ENCODE measurements at regions not wholly inside any gene's neighbourhood (a gene's known extent, or its start where the extent isn't known, plus 50 kb on each side); places are given as distances from the start of the nearest gene placed in this dataset.
A peak's percentile ranks its signal among the peaks of the same experiment; 100 is the strongest.
"Not testable (repeated sequence)": the region's sequence is repeated elsewhere in the genome, so short reads cannot be mapped to it uniquely, and the experiment has no call there.

DNA sequence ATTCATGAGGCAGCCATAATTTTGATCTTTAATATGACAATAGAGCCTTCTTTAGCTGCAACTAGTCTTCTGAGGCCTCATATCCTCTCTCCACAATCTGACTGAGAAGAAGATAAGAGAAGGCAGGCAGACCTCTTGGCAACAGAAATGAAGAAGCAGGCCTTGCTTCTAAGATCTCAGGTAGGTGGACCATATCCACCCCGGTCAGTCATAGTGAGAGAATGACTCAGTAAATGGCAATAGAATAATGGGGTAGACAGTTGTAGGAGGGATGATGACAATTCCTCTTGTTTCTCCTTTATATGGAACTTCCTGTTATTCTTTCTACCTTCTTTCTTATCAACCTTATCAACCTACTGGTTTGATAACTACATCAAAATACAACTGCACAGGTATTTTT lies 246.7 kb upstream of the G2E3 start:
- ATAC-seq: no peak
- DNase-seq: no peak

DNA sequence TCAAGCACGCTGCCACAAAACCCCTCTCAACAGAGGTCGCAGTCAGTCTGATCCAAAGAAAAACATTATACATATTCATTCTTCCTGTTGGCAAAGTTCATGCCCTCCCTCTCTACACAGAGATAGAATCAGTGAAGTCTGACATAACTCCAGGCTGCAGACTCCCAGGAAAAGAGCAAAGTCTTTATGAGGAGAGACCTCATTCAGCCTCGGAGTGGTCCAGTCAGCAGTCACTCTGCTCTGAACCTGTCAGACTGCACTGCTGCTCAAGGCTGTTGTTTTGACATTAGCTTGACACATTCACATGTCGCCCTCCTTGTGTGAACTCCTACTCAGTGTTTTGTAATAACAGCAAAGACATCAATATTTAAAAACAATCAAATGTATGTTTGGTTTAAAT lies 241.2 kb upstream of the G2E3 start:
- DNase-seq (no peak), ATAC-seq (no peak)

DNA sequence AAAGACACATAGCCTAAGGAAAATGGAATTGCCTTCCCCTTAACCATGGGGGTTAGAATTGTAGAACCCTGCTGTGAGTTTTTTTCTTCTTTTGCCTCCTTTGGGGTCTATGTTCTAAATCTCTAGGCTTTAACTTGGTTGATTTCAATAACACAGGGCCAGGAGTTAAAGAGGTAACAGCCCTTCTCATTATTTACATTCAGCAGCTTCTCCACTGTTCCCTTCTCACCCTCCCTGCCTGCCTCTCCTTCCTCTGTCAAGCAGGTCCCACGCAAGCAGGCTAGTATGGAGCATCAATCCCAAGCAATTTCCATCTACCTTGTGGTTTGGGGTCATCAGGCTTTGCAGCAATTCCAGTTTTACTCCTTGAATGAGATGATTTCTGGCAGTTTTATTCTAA lies 236.1 kb upstream of the G2E3 start:
- no peak for DNase-seq

DNA sequence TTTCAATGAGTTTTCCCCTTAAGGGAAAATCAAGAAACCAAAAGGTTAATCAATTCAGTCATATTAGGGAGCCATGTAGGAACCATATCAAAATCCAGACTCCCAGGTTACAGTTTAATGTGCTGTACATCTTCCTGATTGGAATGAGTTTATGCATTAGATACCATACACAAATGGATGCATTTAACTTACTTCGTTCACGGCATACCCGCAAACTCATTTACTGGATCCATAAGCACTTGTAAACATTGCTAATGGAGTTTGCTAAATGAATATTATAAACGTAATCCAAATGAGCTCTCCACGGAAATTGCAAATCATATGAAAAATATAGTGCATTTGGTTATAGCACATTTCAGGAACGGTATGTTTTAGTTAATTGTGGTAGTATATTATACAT lies 228.9 kb upstream of the G2E3 start:
- no peak for DNase-seq
- no peak for ATAC-seq

More for the DNA sequence above, 236.1 kb upstream of the G2E3 start:
- ATAC-seq: no peak

DNA sequence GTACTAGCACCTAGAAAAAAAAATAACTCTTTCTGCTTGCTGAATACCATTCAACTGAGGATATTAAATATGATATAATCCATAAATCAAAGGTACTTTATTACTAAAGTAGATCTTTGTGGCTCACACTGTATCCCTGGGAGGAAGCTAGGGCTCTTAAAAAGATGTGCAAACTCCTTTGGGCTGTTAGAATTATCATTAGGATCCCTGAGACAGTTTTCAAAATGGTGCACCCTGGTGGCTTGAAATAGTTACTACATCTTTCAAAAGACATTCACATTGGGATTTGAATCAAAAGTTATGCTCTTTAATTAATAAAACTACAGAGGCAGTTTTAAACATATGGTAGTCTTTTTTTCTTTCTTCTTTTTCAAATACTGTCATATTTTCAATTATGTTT lies 228.5 kb upstream of the G2E3 start:
- DNase-seq (no peak), ATAC-seq (no peak)

DNA sequence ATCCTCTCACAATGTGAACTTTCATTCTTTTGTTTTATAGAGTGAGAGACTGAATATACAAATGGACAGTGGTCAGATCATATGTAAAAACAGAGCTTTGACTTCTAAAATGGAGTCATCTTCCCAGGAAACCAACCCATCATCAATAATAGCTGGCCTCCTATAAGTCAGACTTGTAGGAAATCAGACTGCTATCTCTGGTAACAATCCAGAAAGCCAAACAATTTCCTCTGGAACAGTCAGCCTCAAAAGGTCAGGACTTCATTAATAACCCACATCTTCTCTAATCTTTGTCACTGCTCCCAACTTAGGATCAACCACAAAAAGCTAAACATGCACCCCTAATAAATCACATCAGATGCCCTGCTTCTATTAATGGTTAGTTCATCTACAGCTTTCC lies 227.9 kb upstream of the G2E3 start:
- no peak for DNase-seq

DNA sequence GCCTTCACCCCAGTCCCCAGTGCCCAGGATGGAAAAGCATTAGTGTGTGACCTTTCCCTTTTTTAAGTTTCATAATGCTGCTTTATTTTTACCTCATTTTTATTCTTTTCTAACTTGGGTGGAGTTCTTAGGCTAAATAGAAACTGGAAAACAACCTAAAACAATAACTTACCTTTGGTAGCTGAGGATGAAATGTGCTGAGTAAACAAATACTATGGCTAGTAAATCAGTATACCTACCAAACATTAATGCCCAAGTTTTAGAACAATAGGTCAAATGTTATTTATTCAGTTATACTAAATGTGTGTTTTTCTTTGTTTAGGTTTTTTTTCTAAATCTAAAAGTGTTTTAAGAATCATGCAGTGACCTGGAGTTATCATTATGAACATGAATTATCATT lies 226.6 kb upstream of the G2E3 start:
- ATAC-seq (no peak), DNase-seq (no peak)

More for the DNA sequence above, 227.9 kb upstream of the G2E3 start:
- ATAC-seq: no peak

DNA sequence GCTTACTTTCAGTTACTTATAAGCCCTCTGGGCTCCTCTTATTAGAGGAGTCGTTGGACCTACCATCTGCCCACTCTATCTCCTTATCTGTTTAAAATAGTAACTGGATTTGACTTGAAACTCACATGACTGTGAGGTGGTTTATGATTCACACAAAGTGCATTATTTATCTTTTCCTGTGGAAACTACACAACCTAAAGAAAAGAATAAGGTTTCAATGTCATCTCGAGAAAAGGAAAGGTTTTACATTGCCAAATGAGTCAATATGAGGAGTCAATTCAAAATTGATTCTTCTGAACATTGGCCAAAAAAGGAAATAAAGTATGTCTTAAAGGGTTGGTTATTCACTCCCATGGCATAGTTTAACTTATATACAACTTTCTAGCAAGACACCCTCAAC lies 225.0 kb upstream of the G2E3 start:
- ATAC-seq (peak; percentile 49), DNase-seq (no peak)

DNA sequence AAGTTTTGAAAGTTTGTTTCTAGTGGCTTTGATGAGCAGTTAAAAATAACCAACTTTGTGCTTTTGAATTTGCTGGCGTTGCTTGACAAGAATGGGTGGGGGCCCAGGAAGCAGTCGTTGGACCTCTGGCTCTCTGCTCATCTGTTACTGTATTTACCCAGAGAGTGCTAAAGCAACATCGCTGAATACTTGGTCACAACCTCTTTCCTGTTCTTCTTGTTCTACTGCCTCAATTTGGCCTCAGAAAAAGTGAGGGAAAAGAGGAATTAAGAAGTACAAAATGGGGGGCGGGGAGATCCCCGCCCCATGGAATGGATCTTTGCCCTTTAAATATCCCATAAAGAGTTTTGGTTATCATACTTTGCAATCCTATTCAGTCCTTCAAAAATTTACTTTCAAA lies 221.5 kb upstream of the G2E3 start:
- DNase-seq (no peak), ATAC-seq (no peak)

DNA sequence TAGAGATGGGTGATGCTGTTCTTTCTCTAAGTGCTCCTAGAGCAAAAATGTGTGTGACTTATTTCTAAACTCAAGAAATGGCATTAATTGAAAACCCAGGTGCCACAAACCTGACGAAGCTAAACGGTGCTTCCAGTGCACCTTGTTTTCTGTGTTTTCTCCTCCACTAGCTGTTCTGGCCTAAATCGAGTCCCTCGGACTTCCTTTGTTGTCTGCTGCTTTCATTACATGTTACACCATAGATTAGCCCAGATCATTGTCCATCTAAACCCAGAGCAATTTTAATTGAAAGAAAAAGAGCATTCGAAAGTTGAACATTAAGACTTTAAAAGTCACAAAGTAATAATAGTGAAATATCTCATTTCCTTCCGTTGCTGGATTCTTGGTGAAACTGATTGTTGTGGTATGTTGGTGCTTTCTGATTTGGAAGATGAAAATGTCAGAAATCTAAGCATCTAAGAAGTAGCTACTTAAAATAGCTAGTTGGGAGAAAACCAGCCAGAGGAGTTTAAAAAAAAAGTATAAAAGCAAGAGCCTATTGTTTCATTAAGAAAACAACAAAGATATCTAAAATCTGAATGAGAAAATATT lies 219.6 kb upstream of the G2E3 start:
- ATAC-seq: no peak
- DNase-seq: no peak

DNA sequence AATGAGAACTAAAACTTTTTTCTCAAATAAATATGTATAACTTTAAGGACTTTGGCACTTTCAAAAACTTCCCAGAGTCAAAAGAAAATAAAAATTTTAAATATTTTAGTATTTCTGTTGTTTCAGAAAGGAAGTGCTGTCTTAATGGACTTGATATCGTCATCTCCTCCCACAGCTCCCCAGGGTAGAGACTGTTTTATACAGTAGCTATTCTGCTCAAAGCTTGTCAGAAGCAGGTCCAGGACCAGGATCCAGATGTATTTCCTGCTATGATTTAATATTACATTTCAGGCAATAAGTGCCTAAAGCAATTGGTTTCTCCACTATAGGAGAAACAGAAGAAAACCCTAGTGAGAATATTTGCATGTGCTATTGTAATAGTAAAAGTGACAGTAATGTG lies 218.5 kb upstream of the G2E3 start:
- no peak for ATAC-seq
- no peak for DNase-seq

DNA sequence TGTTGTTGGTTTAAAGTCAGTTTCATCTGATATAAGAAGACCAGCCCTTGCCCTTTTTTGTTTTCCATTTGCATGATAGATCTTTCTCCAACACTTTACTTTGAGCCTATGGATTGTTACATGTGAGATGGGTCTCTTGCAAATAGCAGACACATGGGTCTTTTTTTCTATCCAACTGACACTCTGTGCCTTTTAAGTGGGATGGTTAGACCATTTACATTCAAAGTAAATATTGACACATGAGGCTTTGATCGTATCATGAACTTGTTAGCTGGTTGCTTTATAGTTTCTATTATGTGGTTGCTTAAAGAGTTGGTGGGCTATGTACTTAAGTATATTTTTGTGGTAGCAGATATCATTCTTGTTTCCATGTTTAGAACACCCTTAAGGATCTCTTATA lies 213.4 kb upstream of the G2E3 start:
- no peak for DNase-seq

DNA sequence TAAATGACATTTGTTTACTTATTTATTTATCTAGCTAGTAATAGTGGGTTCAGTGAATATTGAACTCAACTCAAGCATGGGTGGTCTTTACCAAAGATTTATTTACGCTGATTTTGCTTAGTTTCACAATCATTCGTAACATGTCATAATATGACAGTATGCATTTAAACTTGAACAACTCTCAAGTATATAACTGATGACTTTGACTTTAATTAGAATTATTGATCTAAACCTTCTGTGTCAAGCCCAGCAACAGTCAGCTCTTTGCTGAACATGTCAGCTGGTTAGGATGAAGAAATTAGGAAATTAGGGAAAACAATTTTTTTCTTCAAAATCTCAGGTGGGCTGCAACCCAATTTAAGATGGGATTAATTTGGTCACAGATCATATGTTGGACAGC lies 210.5 kb upstream of the G2E3 start:
- ATAC-seq (no peak), DNase-seq (no peak)

More for the DNA sequence above, 213.4 kb upstream of the G2E3 start:
- ATAC-seq: no peak

DNA sequence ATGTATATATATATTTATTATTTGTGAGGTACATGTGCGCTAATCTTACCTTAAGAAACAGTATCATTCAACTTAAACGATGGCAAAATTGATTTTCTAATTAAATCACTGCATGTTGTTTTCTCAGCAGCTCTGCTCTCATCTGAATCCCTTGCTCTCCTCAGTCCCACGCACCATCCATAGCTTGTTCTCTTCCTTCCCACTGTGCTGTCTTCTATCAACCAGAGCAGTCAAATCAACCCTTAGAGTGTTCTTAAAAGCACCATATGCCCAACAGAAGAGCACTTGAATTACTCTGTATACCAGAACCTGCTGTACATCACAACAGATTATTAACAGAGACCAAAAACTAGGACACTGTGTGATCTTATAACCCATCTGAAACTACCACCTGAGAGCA lies 209.4 kb upstream of the G2E3 start:
- ATAC-seq (no peak), DNase-seq (no peak)

DNA sequence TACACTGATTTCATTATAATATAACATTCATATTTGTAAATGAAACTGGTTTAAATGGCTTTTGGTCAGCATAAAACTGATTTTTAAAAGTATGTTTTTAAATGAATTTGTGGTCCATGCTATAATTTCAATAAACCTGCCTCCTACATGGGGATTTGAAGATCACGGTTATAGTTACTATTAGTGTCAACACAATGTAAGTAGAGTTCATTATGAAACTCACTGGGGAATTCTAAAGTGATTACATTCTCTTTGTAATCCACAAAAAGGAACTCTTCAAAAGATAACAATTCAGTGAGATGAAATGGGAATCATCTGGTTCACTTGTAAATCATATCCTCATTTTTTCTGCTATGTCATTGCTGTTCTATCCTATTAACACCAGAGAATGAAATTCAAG lies 204.5 kb upstream of the G2E3 start:
- no peak for ATAC-seq
- no peak for DNase-seq

DNA sequence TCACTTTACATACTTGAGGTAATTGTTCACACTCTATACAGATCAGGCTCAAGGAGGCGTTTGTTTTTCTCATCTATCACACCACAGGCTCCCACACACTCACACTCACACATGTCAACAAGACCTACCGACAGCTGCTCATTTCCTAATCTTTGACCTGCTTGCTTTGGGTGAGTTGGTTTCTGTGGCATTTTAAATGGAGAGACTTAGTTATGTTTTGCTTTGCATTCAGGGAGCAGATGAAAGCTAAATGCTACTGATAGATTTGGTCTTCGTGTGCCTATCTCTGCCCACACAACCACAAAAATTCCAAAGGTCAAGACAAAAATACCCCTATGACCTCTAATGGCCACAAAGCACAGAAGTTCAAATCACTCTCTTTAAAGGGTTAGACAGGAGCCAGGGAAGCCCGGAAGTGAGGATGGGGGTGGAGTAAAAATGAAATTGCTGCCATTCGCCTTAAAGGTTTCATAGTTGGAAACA lies 203.5 kb upstream of the G2E3 start:
- DNase-seq (peak; percentile 11), ATAC-seq (peak; percentile 91)

DNA sequence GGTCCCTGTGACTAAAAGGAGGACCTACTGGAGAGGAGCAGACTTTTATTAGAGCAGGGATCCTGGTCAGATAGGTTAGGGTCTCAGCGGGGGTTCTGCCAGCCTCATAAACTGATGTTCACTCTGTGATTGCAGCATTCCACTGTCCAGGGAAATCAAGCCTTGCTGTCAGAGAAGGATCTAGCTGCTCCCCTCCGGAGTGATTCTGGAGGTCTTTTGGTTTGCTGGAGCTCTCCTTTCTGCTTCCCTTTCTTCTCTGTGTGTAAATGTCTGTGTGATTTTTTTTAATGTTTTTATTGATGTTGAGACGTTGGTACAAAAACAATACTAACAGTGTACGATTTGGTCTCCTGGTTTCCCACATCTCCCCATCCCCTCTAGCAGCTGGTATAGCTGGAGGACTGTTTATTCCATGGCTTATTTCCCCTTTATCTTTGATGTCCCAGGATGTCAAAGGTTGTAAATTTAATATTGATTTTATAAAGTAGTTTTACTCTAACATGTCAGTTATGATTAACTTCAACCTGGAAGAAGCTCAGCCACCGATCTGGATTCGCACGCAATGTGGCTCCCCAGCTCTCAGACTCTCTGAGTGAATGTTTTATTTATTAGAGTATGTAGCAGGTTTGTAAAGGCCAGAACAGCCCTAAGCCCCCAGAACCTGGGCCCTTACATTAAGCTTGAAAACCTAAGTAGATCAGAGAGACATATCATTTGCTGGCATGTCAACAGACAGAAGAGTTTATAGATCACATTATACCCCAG lies 202.3 kb upstream of the G2E3 start:
- ATAC-seq: no peak
- DNase-seq: no peak

DNA sequence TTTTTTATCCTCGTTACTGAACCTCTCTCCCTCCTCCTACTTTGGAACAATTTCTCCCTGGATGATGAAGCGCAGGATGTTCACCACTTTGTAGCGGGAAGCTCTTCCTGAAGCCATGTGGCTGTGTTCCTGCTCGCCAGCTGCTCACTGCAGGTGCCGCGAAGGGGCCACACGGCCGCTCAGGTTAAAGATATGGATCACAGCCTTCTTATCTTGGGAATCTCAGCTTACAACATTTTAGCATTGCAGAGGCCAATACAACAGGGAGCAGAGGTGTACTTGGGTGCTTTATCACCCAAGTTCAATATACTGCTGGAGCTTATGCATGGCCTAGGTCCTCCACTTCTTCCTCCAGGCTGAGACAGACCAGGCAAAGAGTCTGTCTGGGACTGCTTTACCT lies 201.2 kb upstream of the G2E3 start:
- ATAC-seq (no peak), DNase-seq (no peak)

DNA sequence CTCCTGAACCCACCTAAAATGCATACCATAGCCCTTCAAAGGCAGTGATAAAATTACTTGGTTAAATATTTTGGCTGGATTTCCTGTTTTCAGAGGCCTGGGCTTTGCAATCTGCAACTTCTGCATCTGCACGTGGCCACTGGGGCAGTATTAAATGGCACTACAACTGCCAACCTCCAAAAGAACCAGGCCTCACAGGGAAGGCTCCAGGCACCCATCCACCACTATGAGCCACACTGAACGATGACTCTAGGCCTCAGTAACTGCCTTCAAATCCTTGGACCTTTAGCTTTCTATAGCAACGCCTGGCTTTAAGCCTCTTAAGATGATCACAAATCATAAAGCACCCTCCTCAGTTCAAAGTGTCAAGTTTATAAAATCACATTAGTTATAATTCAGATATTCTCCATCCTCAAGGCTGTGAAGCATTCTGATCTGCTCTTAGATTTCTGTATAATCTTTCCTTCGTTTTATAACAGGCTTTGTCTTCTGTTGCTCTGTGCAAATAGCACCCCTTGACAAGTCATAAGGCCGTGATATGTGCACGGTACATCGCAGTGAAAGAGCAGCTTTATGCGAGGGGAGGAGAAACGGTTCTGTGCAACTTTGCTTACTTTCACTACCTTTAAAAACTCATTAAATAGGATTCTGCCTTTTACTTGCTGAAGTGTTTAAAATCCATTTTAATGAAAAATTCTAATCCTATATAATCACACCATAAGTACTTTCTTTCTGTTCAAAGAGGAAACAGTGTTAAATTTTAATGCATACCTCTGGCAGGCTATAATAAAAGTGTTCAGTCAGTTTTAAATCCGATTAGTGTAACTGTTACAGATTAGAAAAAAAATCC lies 196.4 kb upstream of the G2E3 start:
- ATAC-seq (no peak), DNase-seq (no peak)

DNA sequence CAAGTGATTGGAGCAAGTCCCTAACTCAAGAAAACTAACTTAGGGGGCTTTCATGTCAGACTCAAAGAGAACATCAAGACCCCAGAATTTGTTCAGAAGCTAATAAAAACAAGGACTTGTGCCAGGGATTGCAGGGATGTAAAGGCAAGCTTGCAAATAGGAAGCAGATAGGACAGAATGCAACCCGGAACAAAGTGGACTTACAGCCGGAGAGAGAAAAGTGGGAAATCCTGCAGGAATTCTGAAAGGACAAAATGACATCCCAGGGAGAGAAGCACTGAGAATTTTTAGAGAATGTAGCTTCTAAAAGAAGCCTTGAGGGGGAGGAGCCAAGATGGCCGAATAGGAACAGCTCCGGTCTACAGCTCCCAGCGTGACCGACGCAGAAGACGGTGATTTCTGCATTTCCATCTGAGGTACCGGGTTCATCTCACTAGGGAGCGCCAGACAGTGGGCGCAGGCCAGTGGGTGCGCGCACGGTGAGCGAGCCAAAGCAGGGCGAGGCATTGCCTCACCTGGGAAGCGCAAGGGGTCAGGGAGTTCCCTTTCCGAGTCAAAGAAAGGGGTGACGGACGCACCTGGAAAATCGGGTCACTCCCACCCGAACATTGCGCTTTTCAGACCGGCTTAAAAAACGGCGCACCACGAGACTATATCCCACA lies 195.6 kb upstream of the G2E3 start:
- ATAC-seq, DNase-seq: not testable (repeated sequence)

DNA sequence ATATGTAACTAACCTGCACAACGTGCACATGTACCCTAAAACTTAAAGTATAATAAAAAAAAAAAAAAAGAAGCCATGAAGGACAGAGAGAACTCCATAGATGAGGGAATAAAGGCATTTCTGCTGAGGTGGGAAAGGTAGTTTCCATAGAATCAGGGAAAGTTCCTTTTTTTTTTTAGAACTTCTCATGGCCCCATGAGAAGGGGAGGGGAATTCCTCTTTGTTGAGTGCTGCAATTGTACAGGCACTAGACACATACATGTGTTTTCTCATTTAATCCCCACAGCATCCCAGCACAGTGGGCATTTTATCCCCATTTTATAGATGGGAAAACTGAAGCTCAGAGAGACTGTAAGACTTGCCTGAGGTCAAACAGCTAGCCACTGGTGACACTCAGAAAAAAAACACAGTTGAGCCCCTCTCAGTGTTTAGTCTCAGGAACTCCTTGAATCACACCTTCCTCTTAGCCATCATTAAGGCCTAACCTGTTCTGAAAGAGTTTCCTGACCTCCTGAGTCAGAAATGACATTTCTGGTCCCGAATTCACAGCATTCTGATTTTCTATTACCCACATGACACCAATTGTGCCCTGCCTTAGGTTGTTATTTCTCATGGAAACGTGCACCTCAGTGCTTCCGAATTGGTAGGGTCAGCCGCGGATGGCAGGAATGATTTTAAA lies 189.3 kb upstream of the G2E3 start:
- no peak for DNase-seq
- no peak for ATAC-seq

DNA sequence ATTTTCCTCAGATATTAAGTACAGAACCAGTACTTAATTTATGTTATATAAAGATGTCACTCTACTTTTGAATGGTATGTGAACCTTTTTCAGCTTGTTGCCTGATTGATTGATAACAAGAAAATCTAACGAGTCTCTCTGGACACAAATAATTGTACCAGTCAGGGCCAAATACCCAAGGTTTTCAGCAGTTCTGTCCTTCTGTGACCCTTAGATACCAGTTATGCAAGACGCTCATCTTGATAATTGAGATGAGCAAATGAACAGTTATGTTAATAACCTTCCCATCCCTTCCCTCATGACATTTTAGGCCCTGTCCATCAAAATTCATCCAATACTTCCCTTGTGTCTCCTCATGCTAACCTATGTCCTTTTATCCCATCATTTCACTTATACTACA lies 185.9 kb upstream of the G2E3 start:
- DNase-seq: no peak
- no peak for ATAC-seq

Data from stimulated activated naive CD8-positive, alpha-beta T cell treated with anti-CD3 and anti-CD28 coated beads, Interleukin-15, Interleukin-2, amounts not matched to agents 100 U/mL and 50 U/mL, for 24 hours (primary cell).